Kidney (tissue), 13 donors: ENCODE measurements at regions not wholly inside any gene's neighbourhood (a gene's known extent, or its start where the extent isn't known, plus 50 kb on each side); places are given as distances from the start of the nearest gene placed in this dataset.

Source experiments
- DNase-seq, 5 donors: peaks; one replicate each; pipeline ENCODE4 v3.0.0-alpha.2; 2013 to 2020
- FAIRE-seq: peaks from 2 replicates; lab custom pipeline; 2012; peaks lifted over from hg19 to GRCh38; lab: Jason Lieb, UNC
- H3K27ac ChIP-seq, 2 donors: one replicate each; pipeline ENCODE4 v1.7.0; 2013; ENCODE audit warnings: low read depth in 2 of 2, low read length in 2 of 2, inconsistent platforms in 1 of 2
- H3K27me3 ChIP-seq: one replicate; pipeline ENCODE4 v1.7.1; 2013; ENCODE audit warnings: low read length, inconsistent platforms; ENCODE audit not compliant: control insufficient read depth, insufficient read depth
- H3K36me3 ChIP-seq, 3 donors: one replicate each; pipeline versions ENCODE4 v1.7.0 to v1.7.1; 2013; ENCODE audit warnings: low read length in 3 of 3, control low read depth in 1 of 3, inconsistent platforms in 1 of 3; ENCODE audit not compliant: insufficient read depth in 3 of 3, control insufficient read depth in 2 of 3
- H3K4me1 ChIP-seq, 3 donors: one replicate each; pipeline versions ENCODE4 v1.7.0 to v1.7.1; 2013; ENCODE audit warnings: low read length in 3 of 3, inconsistent platforms in 1 of 3, low read depth in 1 of 3; ENCODE audit not compliant: control insufficient read depth in 2 of 3, insufficient read depth in 2 of 3
- H3K4me3 ChIP-seq, 3 donors: one replicate each; pipeline versions ENCODE4 v1.7.0 to v1.8.1; 2013; ENCODE audit warnings: low read length in 3 of 3, control low read depth in 1 of 3, inconsistent platforms in 1 of 3
- H3K9ac ChIP-seq, 3 donors: one replicate each; pipeline versions ENCODE4 v1.7.0 to v1.7.1; 2013; ENCODE audit warnings: low read length in 3 of 3, control low read depth in 1 of 3, inconsistent platforms in 1 of 3
- H3K9me3 ChIP-seq, 3 donors: one replicate each; pipeline versions ENCODE4 v1.7.0 to v1.7.1; 2013; ENCODE audit warnings: low read length in 3 of 3, control low read depth in 1 of 3, inconsistent platforms in 1 of 3; ENCODE audit not compliant: control insufficient read depth in 2 of 3, insufficient read depth in 1 of 3
- intact Hi-C: fragments of 100-400 bp; cut with DNase I; formaldehyde crosslinking; loops from one replicate; pipeline ENCODE4 v1.11.1; 2022
- TF ChIP-seq, protein P1 (sequence below): IDR thresholded peaks from 3 replicates; pipeline ENCODE4 v1.5.1; 2012; ENCODE audit warnings: mild to moderate bottlenecking, moderate library complexity, borderline replicate concordance; ENCODE audit not compliant: insufficient read depth; ENCODE audit errors: extremely low read depth
- donor health status: control.
- donor health status: control.
- donor health status: control.
- donor health status: control.
- donor health status: control.
- donor health status: DM: yes; HTN: yes; CAD: no.
- donor health status: Normal renal cell carcinoma (clear cell type).

DNA sequence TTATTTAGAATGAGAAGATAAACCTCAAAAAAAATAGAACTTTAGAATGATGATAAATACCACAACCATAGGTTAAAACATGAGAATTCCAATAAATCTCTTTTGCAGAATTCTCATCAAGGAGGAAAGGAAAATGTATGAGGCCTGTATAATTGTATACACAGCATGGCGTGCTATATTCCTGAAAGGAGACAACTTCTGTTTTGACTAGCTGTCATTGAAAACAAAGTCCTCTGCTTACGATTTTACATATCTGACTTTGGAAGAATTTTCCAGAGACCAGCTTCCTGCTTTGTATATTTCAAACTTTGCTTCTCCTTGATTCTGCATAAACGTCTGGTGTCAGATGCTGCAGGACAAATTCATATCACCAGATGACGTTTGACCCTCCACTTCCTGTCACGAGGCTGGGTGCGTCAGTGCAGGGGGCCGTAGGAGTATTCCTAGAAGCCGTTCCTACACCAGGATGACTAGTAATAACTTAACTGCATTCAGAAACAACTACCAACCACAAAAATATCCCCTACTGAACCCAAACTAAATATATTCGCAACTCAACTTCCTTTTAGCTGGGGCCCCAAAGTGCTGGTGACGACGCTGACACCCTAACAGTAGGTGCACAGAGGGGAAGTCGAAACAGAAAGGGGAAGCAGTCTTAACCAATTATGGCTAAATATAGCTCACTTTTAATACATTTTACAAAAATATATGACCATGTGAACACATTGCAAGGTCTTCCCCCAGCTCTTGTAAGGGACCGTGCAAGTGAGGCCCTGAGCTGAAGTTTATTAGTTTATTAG lies 178.6 kb upstream of the INHBA start:
- no peaks in the 10 kb centered on the region for H3K4me1 ChIP-seq
- intact Hi-C loops = no loop called here
- TF ChIP-seq, protein P1, sequence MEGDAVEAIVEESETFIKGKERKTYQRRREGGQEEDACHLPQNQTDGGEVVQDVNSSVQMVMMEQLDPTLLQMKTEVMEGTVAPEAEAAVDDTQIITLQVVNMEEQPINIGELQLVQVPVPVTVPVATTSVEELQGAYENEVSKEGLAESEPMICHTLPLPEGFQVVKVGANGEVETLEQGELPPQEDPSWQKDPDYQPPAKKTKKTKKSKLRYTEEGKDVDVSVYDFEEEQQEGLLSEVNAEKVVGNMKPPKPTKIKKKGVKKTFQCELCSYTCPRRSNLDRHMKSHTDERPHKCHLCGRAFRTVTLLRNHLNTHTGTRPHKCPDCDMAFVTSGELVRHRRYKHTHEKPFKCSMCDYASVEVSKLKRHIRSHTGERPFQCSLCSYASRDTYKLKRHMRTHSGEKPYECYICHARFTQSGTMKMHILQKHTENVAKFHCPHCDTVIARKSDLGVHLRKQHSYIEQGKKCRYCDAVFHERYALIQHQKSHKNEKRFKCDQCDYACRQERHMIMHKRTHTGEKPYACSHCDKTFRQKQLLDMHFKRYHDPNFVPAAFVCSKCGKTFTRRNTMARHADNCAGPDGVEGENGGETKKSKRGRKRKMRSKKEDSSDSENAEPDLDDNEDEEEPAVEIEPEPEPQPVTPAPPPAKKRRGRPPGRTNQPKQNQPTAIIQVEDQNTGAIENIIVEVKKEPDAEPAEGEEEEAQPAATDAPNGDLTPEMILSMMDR = no peak
- H3K36me3 ChIP-seq = no peaks in the 10 kb centered on the region
- no peak for FAIRE-seq
- H3K4me3 ChIP-seq = no peak overlapping the region
- H3K9ac ChIP-seq = no peak overlapping the region
- no peak overlapping the region for H3K27ac ChIP-seq
- H3K27me3 ChIP-seq = no peaks in the 10 kb centered on the region
- H3K9me3 ChIP-seq = no peaks in the 10 kb centered on the region
- DNase-seq = no peak

GRCh38 chr7:41880107-41880506 lies 177.2 kb upstream of the INHBA start:
- no peak overlapping the region for H3K27ac ChIP-seq
- no peaks in the 10 kb centered on the region for H3K36me3 ChIP-seq
- DNase-seq (no peak), FAIRE-seq (no peak)
- intact Hi-C loops = no loop called here
- H3K27me3 ChIP-seq = no peaks in the 10 kb centered on the region
- no peaks in the 10 kb centered on the region for H3K9me3 ChIP-seq
- H3K4me3 ChIP-seq = no peak overlapping the region
- TF ChIP-seq, protein P1 = no peak
- H3K4me1 ChIP-seq = no peaks in the 10 kb centered on the region
- no peak overlapping the region for H3K9ac ChIP-seq

GRCh38 chr7:41879403-41879802 lies 176.5 kb upstream of the INHBA start:
- H3K9ac ChIP-seq = no peak overlapping the region
- FAIRE-seq = no peak
- no peak for DNase-seq

More at GRCh38 chr7:41879403-41879802, 176.5 kb upstream of the INHBA start:
- intact Hi-C loops = no loop called here
- no peaks in the 10 kb centered on the region for H3K36me3 ChIP-seq
- TF ChIP-seq, protein P1 = no peak
- H3K4me1 ChIP-seq = no peaks in the 10 kb centered on the region
- H3K27ac ChIP-seq = no peak overlapping the region
- H3K4me3 ChIP-seq = no peak overlapping the region
- no peaks in the 10 kb centered on the region for H3K9me3 ChIP-seq
- no peaks in the 10 kb centered on the region for H3K27me3 ChIP-seq
